Activated T-helper 2 cell treated with anti-CD3 and anti-CD28 coated beads, Interferon-gamma antibody, Interleukin-2, Interleukin-4, amounts not matched to agents 10 μg/mL and 5 μg/mL and 100 μg/mL, durations not matched to agents 14 hours and 24 hours and 36 hours (primary cell): ENCODE measurements at regions not wholly inside any gene's neighbourhood (a gene's known extent, or its start where the extent isn't known, plus 50 kb on each side); places are given as distances from the start of the nearest gene placed in this dataset.
"Not testable (repeated sequence)": the region's sequence is repeated elsewhere in the genome, so short reads cannot be mapped to it uniquely, and the experiment has no call there.

Source experiments
- DNase-seq: peaks from one replicate; pipeline ENCODE4 v3.0.0; 2021; ENCODE audit warnings: low spot score
- H3K27ac Mint-ChIP-seq: one replicate; pipeline ENCODE4 v1.8.0; 2021; ENCODE audit warnings: mixed read lengths
- H3K27me3 Mint-ChIP-seq: one replicate; pipeline ENCODE4 v1.8.0; 2021; ENCODE audit warnings: low read depth, mixed read lengths
- H3K36me3 Mint-ChIP-seq: one replicate; pipeline ENCODE4 v1.8.0; 2021; ENCODE audit warnings: low read depth, mixed read lengths
- H3K4me1 Mint-ChIP-seq: one replicate; pipeline ENCODE4 v1.8.0; 2021; ENCODE audit warnings: low read depth, mixed read lengths
- H3K4me3 Mint-ChIP-seq: one replicate; pipeline ENCODE4 v1.8.0; 2021; ENCODE audit warnings: low read depth, mild to moderate bottlenecking, moderate library complexity, mixed read lengths
- H3K9me3 Mint-ChIP-seq: one replicate; pipeline ENCODE4 v1.8.0; 2021; ENCODE audit warnings: mixed read lengths
- intact Hi-C: fragments of 100-400 bp; cut with micrococcal nuclease; formaldehyde crosslinking; loops from one replicate; pipeline ENCODE4 v1.15.1; 2023

DNA sequence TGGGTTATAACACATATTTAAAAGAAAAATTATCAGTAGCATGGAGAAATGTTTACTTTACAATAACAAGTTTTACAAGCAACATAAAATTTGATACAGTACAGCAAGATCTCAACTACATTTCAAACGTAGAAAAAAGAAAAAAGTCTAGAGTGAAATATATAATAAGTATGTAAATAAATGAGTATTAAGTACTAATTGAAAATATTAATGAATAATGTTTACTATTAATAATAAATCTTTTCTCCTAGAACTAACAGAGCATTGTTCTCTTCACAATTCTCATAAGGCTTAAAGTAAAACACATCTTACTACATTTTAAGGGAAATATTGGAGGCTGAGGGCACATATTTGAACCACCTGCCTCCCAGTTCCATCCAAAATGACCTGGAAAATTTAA, 72.1 kb downstream of the TMEM212 start:
- no peak for DNase-seq
- intact Hi-C loops = no loop called here
- Mint-ChIP-seq H3K36me3 (no peaks in the 10 kb centered on the region), H3K27ac (no peak overlapping the region), H3K4me3 (no peak overlapping the region), H3K27me3 (peaks cover 9% of the 10 kb centered on the region), H3K4me1 (no peaks in the 10 kb centered on the region), H3K9me3 (peaks cover 2% of the 10 kb centered on the region)

GRCh38 chr3:171916888-171917287, 73.7 kb downstream of the TMEM212 start:
- peaks cover 8% of the 10 kb centered on the region for H3K27me3 Mint-ChIP-seq
- intact Hi-C loops = no loop called here

GRCh38 chr3:171922629-171923028, 79.5 kb downstream of the TMEM212 start:
- Mint-ChIP-seq H3K9me3 (peaks cover 28% of the 10 kb centered on the region), H3K27me3 (peaks cover 13% of the 10 kb centered on the region)
- H3K4me1 Mint-ChIP-seq, H3K36me3 Mint-ChIP-seq, H3K4me3 Mint-ChIP-seq, DNase-seq, intact Hi-C loops, H3K27ac Mint-ChIP-seq: not testable (repeated sequence)

More at GRCh38 chr3:171916888-171917287, 73.7 kb downstream of the TMEM212 start:
- Mint-ChIP-seq H3K4me3 (no peak overlapping the region), H3K27ac (no peak overlapping the region), H3K4me1 (no peaks in the 10 kb centered on the region), H3K36me3 (no peaks in the 10 kb centered on the region), H3K9me3 (peaks cover 6% of the 10 kb centered on the region)
- DNase-seq = no peak

DNA sequence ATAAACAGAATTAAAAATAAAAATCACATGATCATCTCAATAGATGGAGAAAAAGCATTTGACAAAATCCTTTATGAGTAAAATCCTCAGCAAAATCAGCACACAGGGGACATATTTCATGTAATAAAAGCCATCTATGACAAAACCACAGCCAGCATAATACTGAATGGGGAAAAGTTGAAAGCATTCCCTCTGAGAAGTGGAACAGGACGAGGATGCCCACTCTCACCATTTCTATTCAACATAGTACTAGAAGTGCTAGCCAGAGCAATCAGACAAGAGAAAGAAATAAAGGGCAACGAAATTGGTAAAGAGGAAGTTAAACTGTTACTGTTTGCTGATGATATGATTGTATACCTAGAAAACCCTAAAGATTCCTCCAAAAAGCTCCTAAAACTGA, 80.5 kb downstream of the TMEM212 start:
- H3K4me1 Mint-ChIP-seq, H3K27ac Mint-ChIP-seq, intact Hi-C loops, DNase-seq, H3K36me3 Mint-ChIP-seq, H3K4me3 Mint-ChIP-seq: not testable (repeated sequence)
- Mint-ChIP-seq H3K9me3 (peaks cover 28% of the 10 kb centered on the region), H3K27me3 (peaks cover 16% of the 10 kb centered on the region)

GRCh38 chr3:171924864-171925263, 81.7 kb downstream of the TMEM212 start:
- intact Hi-C loops, H3K36me3 Mint-ChIP-seq, H3K27ac Mint-ChIP-seq, H3K4me1 Mint-ChIP-seq, DNase-seq, H3K4me3 Mint-ChIP-seq: not testable (repeated sequence)
- peaks cover 28% of the 10 kb centered on the region for H3K9me3 Mint-ChIP-seq
- H3K27me3 Mint-ChIP-seq = peaks cover 13% of the 10 kb centered on the region

GRCh38 chr3:171932153-171932611, 89.0 kb downstream of the TMEM212 start:
- Mint-ChIP-seq H3K9me3 (no peaks in the 10 kb centered on the region), H3K4me1 (peaks cover 11% of the 10 kb centered on the region), H3K27me3 (peaks cover 18% of the 10 kb centered on the region), H3K27ac (no peak overlapping the region), H3K36me3 (no peaks in the 10 kb centered on the region), H3K4me3 (no peak overlapping the region)
- intact Hi-C loops = no loop called here
- DNase-seq = no peak

DNA sequence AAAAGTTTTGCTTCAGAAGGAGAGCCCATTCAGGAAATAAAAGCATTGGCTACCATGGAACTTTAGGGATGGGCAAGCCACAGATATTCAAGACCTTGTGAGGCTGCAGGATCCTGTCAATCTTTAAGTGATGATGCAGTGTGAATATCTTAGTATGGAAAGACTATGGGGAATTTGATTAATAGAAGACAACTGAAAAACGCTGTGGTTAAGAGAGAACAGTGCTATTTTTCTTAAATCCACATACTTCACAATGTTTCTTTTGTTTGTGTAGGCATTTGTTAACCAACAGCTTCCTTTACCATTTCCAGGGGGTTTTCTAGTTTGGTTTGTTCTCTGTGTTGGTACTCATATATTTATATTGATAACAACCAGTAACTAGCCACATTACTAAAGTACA, 90.3 kb downstream of the TMEM212 start:
- intact Hi-C loops = no loop called here
- Mint-ChIP-seq H3K36me3 (no peaks in the 10 kb centered on the region), H3K4me3 (no peak overlapping the region), H3K4me1 (peaks cover 13% of the 10 kb centered on the region), H3K27ac (no peak overlapping the region), H3K9me3 (no peaks in the 10 kb centered on the region), H3K27me3 (peaks cover 14% of the 10 kb centered on the region)
- DNase-seq = no peak

- H3K27ac Mint-ChIP-seq = no peak overlapping the region
Measured at GRCh38 chr3:171935261-171936123, 92.3 kb downstream of the TMEM212 start.

GRCh38 chr3:171936191-171936841, 93.2 kb downstream of the TMEM212 start:
- H3K4me1 Mint-ChIP-seq = peaks cover 13% of the 10 kb centered on the region
- no peak for DNase-seq
- no peaks in the 10 kb centered on the region for H3K9me3 Mint-ChIP-seq
- no peak overlapping the region for H3K4me3 Mint-ChIP-seq
- H3K36me3 Mint-ChIP-seq = no peaks in the 10 kb centered on the region
- peaks cover 11% of the 10 kb centered on the region for H3K27me3 Mint-ChIP-seq
- intact Hi-C loops = no loop called here
- no peak overlapping the region for H3K27ac Mint-ChIP-seq

More at GRCh38 chr3:171935261-171936123, 92.3 kb downstream of the TMEM212 start:
- intact Hi-C loops = no loop called here
- H3K9me3 Mint-ChIP-seq = no peaks in the 10 kb centered on the region
- DNase-seq = no peak
- H3K27me3 Mint-ChIP-seq = peaks cover 13% of the 10 kb centered on the region
- H3K4me1 Mint-ChIP-seq = peaks cover 13% of the 10 kb centered on the region
- no peak overlapping the region for H3K4me3 Mint-ChIP-seq
- H3K36me3 Mint-ChIP-seq = no peaks in the 10 kb centered on the region

GRCh38 chr3:171939578-171939977, 96.4 kb downstream of the TMEM212 start:
- Mint-ChIP-seq H3K4me1 (peaks cover 17% of the 10 kb centered on the region), H3K27ac (no peak overlapping the region), H3K27me3 (peaks cover 14% of the 10 kb centered on the region), H3K4me3 (no peak overlapping the region), H3K9me3 (no peaks in the 10 kb centered on the region), H3K36me3 (no peaks in the 10 kb centered on the region)
- intact Hi-C loops = no loop called here
- no peak for DNase-seq

GRCh38 chr3:171940151-171940649, 97.1 kb downstream of the TMEM212 start:
- H3K4me1 Mint-ChIP-seq = peaks cover 17% of the 10 kb centered on the region
- no peak overlapping the region for H3K4me3 Mint-ChIP-seq
- intact Hi-C loops = no loop called here
- DNase-seq = no peak
- no peaks in the 10 kb centered on the region for H3K9me3 Mint-ChIP-seq
- H3K27ac Mint-ChIP-seq = no peak overlapping the region
- peaks cover 9% of the 10 kb centered on the region for H3K27me3 Mint-ChIP-seq
- no peaks in the 10 kb centered on the region for H3K36me3 Mint-ChIP-seq

DNA sequence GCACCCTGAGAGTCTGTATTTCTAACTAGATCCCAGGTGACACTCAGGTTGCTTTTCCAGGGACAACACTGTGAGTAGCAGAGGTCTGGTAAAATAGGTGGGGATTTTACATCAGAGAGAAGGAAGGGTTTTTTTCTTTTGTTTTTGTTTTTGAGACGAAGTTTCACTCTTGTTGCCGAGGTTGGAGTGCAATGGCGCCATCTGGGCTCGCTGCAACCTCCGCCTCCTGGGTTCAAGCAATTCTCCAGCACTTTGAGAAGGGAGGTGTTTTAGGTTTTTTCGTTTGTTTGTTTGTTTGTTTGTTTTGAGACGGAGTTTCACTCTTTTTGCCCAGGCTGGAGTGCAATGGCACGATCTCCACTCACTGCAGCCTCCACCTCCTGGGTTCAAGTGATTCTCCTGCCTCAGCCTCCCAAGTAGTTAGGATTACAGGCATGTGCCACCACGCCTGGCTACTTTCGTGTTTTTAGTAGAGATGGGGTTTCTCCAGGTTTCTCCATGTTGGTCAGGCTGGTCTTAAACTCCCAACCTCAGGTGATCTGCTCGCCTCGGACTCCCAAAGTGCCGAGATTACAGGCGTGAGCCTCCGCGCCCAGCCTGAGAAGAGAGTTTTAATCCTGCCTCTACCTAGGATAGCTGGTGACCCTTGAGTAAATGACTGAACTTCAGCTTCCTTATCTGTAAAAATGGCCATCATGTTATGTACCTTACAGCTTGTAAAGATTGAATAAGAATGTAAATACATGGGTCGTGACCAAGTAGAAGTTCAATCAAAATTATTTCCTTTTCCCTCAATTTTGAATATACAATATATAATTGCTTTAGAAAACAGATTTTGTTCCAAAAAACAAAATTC, 95.9 kb upstream of the FNDC3B start:
- peaks cover 17% of the 10 kb centered on the region for H3K27me3 Mint-ChIP-seq

More for the DNA sequence above, 95.9 kb upstream of the FNDC3B start:
- H3K9me3 Mint-ChIP-seq = no peaks in the 10 kb centered on the region
- DNase-seq = no peak
- H3K27ac Mint-ChIP-seq = no peak overlapping the region
- intact Hi-C loops = no loop called here
- H3K36me3 Mint-ChIP-seq = no peaks in the 10 kb centered on the region
- peaks cover 4% of the 10 kb centered on the region for H3K4me1 Mint-ChIP-seq
- H3K4me3 Mint-ChIP-seq = no peak overlapping the region
